C1 segment of cervical spinal cord (tissue), 14 donors: ENCODE measurements at regions not wholly inside any gene's neighbourhood (a gene's known extent, or its start where the extent isn't known, plus 50 kb on each side); places are given as distances from the start of the nearest gene placed in this dataset.

Experiments used
- DNase-seq, 14 donors: peaks; one replicate each; lab custom pipeline; 2025; lab: John Stamatoyannopoulos, UW

- no peak for DNase-seq
These were observed 50.5 kb downstream of the RGS12 start for GRCh38 chr4:3343358-3343757.

- peak in 1 of 14 donors; percentile 56 for DNase-seq
These were observed 51.3 kb downstream of the RGS12 start for GRCh38 chr4:3344104-3344503.

- peak in 1 of 14 donors; percentile 56 for DNase-seq
These were observed 51.8 kb downstream of the RGS12 start for GRCh38 chr4:3344596-3344995.

- DNase-seq, result no peak
These were observed 52.6 kb downstream of the RGS12 start for GRCh38 chr4:3345384-3345783.

GRCh38 chr4:3346146-3346545, 53.3 kb downstream of the RGS12 start:
- DNase-seq, result peak in 2 of 14 donors; percentile 23 to 55

- DNase-seq, result no peak
These were observed 55.0 kb downstream of the RGS12 start for GRCh38 chr4:3347871-3348270.

GRCh38 chr4:3348621-3349020, 55.8 kb downstream of the RGS12 start:
- DNase-seq, result no peak

- DNase-seq, result no peak
These were observed 56.3 kb downstream of the RGS12 start for GRCh38 chr4:3349116-3349515.

GRCh38 chr4:3351997-3352396, 59.2 kb downstream of the RGS12 start:
- DNase-seq, result no peak

GRCh38 chr4:3352505-3352904, 59.7 kb downstream of the RGS12 start:
- no peak for DNase-seq

GRCh38 chr4:3352941-3353594, 60.2 kb downstream of the RGS12 start:
- no peak for DNase-seq

- DNase-seq, result no peak
These were observed 61.1 kb downstream of the RGS12 start for GRCh38 chr4:3353752-3354454.

GRCh38 chr4:3354455-3354811, 61.6 kb downstream of the RGS12 start:
- no peak for DNase-seq

- DNase-seq, result no peak
These were observed 62.5 kb downstream of the RGS12 start for GRCh38 chr4:3355266-3355748.

GRCh38 chr4:3358656-3359055, 65.8 kb downstream of the RGS12 start:
- no peak for DNase-seq

GRCh38 chr4:3360777-3361176, 68.0 kb downstream of the RGS12 start:
- no peak for DNase-seq

GRCh38 chr4:3361406-3361805, 68.6 kb downstream of the RGS12 start:
- no peak for DNase-seq

GRCh38 chr4:3361896-3362295, 69.1 kb downstream of the RGS12 start:
- DNase-seq, result no peak

- no peak for DNase-seq
These were observed 69.8 kb downstream of the RGS12 start for GRCh38 chr4:3362431-3363287.

- DNase-seq, result no peak
These were observed 70.8 kb downstream of the RGS12 start for GRCh38 chr4:3363411-3364141.

GRCh38 chr4:3364199-3364598, 71.4 kb downstream of the RGS12 start:
- no peak for DNase-seq
